Activated naive CD4-positive, alpha-beta T cell treated with anti-CD3 and anti-CD28 coated beads, Interleukin-2, amount 50 U/mL, for 24 hours (primary cell): ENCODE measurements at regions not wholly inside any gene's neighbourhood (a gene's known extent, or its start where the extent isn't known, plus 50 kb on each side); places are given as distances from the start of the nearest gene placed in this dataset.
"Not testable (repeated sequence)": the region's sequence is repeated elsewhere in the genome, so short reads cannot be mapped to it uniquely, and the experiment has no call there.

ENCODE experiments used
- H3K27ac Mint-ChIP-seq: one replicate; pipeline ENCODE4 v1.8.0; 2021; ENCODE audit warnings: mild to moderate bottlenecking, mixed read lengths
- H3K27me3 Mint-ChIP-seq: one replicate; pipeline ENCODE4 v1.8.0; 2021; ENCODE audit warnings: mixed read lengths
- H3K36me3 Mint-ChIP-seq: one replicate; pipeline ENCODE4 v1.8.0; 2021; ENCODE audit warnings: mixed read lengths
- H3K4me1 Mint-ChIP-seq: one replicate; pipeline ENCODE4 v1.8.0; 2021; ENCODE audit warnings: mixed read lengths
- H3K4me3 Mint-ChIP-seq: one replicate; pipeline ENCODE4 v1.8.0; 2021; ENCODE audit warnings: mild to moderate bottlenecking, mixed read lengths
- H3K9me3 Mint-ChIP-seq: one replicate; pipeline ENCODE4 v1.8.0; 2021; ENCODE audit warnings: mixed read lengths

DNA sequence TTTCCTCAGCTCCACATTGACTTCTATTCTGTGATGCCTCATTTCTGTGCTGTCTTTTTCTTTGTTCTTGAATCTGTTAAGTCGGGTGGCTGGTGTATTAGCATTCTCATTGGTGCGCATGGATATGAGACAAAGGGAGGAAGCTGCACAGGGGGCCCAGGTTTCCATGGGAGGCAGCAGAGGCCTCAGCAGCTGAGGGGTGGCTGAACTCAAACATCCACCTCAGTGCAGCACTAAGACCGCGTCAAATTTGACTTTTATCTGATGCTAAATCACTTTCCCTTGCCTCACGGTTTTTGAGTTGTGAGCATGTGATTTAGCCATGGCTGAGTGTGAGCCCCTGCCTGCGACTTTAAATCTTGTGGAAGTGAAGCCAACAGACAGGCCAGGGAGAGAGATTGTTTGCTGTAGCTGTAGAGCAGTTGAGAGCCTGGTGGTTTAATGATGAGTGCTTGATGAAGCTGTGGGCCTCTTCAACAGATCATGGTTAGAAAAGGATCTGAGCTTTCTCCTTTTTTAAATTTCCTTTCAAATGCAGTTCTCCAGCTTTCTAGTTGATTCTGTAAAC, 193.3 kb upstream of the ZNF804B start:
- Mint-ChIP-seq H3K27ac (no peak overlapping the region), H3K9me3 (no peaks in the 10 kb centered on the region), H3K27me3 (no peaks in the 10 kb centered on the region), H3K4me3 (no peak overlapping the region), H3K36me3 (no peaks in the 10 kb centered on the region), H3K4me1 (no peaks in the 10 kb centered on the region)

DNA sequence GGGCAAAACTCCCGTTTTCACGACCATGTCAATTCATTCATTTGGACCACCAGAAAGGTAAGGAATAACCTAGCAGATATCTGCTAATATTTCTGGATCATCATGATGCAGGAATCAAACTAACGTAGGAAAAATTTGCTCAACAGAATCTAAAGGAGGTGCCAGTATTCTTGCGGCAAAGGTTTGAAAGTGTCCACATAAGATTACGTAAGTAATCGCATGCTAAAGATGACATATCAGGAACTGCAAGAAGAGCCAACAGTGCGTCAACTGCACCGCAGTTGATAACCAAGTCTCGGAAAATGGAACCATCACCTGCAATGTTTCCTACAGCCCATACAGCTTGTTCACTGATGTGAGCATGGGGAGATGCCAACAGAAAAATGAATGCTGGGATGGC, 194.1 kb upstream of the ZNF804B start:
- Mint-ChIP-seq H3K27me3 (no peaks in the 10 kb centered on the region), H3K9me3 (no peaks in the 10 kb centered on the region), H3K4me3 (no peak overlapping the region), H3K27ac (no peak overlapping the region), H3K36me3 (no peaks in the 10 kb centered on the region), H3K4me1 (no peaks in the 10 kb centered on the region)

DNA sequence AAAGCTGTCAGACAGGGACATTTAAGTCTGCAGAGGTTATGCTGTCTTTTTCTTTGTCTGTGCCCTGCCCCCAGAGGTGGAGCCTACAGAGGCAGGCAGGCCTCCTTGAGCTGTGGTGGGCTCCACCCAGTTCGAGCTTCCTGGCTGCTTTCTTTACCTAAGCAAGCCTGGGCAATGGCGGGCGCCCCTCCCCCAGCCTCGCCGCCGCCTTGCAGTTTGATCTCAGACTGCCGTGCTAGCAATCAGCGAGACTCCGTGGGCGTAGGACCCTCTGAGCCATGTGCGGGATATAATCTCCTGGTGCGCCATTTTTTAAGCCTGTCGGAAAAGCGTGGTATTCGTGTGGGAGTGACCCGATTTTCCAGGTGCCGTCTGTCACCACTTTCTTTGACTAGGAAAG, 203.1 kb upstream of the ZNF804B start:
- H3K36me3 Mint-ChIP-seq, H3K4me3 Mint-ChIP-seq, H3K4me1 Mint-ChIP-seq, H3K27ac Mint-ChIP-seq, H3K9me3 Mint-ChIP-seq, H3K27me3 Mint-ChIP-seq: not testable (repeated sequence)

DNA sequence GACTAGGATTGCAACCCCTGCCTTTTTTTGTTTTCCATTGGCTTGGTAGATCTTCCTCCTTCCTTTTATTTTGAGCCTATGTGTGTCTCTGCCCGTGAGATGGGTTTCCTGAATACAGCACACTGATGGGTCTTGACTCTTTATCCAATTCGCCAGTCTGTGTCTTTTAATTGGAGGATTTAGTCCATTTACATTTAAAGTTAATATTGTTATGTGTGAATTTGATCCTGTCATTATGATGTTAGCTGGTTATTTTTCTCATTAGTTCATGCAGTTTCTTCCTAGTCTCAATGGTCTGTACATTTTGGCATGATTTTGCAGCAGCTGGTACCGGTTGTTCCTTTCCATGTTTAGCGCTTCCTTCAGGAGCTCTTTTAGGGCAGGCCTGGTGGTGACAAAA, 204.7 kb upstream of the ZNF804B start:
- not testable (repeated sequence) for H3K36me3 Mint-ChIP-seq, H3K27me3 Mint-ChIP-seq, H3K4me3 Mint-ChIP-seq, H3K27ac Mint-ChIP-seq, H3K4me1 Mint-ChIP-seq, H3K9me3 Mint-ChIP-seq

DNA sequence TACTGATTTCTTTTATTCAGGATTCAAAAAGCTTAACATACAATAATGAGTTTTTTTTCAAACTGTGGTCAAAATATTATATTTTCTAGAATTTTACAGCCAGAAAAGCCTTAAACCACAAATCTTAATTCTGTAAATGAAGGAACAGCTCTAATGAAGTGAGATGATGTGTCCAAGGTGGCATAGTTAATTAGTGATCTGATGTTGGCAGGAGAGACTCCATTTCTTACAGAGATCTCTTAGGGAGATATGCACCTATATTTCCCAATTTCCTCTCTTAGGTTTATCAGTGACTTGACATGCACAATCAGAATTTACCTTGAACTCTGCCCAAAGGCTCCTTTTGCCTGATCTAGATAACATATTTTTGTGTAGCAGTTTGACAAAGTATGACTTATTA, 211.1 kb upstream of the ZNF804B start:
- no peak overlapping the region for H3K27ac Mint-ChIP-seq
- no peaks in the 10 kb centered on the region for H3K4me1 Mint-ChIP-seq
- peaks cover 4% of the 10 kb centered on the region for H3K9me3 Mint-ChIP-seq
- H3K4me3 Mint-ChIP-seq: no peak overlapping the region
- H3K27me3 Mint-ChIP-seq: peaks cover 2% of the 10 kb centered on the region
- no peaks in the 10 kb centered on the region for H3K36me3 Mint-ChIP-seq

DNA sequence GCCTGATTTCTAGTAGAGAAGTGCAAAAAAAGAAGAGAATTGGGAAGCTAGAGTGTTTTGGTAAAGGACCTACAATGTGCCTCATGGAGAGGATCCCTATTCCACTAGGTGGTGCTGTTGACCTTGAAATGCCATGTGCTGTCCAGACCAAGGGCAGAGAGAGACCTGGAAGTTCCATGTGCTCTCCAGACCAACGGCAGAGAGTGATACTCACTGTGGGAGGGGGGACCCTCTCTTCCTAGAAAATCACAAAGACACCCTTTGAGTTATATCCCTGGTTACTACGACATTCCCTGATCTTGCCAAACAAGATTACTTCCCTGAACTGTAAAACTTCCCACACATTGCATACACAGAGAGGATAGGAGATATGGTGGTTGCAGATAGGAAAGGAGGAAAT, 212.7 kb upstream of the ZNF804B start:
- H3K4me3 Mint-ChIP-seq: no peak overlapping the region
- H3K27me3 Mint-ChIP-seq: peaks cover 2% of the 10 kb centered on the region
- no peaks in the 10 kb centered on the region for H3K36me3 Mint-ChIP-seq
- H3K4me1 Mint-ChIP-seq: no peaks in the 10 kb centered on the region
- no peak overlapping the region for H3K27ac Mint-ChIP-seq
- H3K9me3 Mint-ChIP-seq: peaks cover 4% of the 10 kb centered on the region

DNA sequence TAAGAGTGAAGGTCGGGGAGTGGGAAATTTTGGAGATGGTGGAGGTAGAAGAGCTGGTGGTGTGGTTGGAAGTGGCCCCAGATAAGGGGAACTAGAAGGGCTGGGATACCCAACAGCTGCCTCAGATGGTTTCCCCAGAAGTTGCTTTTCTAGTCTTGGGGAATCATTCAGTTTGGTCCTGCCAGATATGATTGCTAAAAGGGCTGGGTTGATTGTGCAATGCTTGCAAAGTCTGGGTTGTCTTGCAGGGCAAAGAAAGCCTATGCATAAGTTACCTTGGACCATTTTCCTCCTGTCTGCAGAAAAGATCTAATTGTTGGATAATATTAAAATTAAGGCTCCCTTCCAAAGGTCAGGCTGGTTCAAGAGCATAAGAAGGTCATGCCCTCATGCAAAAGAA, 213.8 kb upstream of the ZNF804B start:
- Mint-ChIP-seq H3K4me1 (no peaks in the 10 kb centered on the region), H3K9me3 (peaks cover 4% of the 10 kb centered on the region), H3K36me3 (no peaks in the 10 kb centered on the region), H3K27me3 (peaks cover 2% of the 10 kb centered on the region), H3K4me3 (no peak overlapping the region), H3K27ac (no peak overlapping the region)

DNA sequence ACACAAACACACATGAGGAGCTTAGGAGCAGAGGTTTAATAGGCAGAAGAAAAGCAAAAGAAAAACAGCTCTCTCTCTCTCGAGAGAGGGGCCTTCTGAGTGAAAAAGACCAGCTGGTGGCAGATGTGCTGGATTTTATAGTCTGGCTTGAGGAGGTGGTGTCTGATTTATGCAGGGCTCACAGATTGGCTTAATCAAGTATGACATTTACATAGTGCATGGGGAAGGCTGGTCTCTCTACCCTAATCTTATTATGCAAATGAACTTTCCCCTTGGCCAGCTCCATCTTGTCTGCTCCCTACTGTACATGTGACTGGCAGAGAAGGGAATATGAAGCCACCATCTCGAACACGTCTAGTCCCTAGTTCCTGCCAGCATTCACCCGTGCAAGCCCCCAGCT, 219.5 kb upstream of the ZNF804B start:
- Mint-ChIP-seq H3K36me3 (no peaks in the 10 kb centered on the region), H3K9me3 (peaks cover 6% of the 10 kb centered on the region), H3K27ac (no peak overlapping the region), H3K27me3 (no peaks in the 10 kb centered on the region), H3K4me3 (no peak overlapping the region), H3K4me1 (no peaks in the 10 kb centered on the region)

DNA sequence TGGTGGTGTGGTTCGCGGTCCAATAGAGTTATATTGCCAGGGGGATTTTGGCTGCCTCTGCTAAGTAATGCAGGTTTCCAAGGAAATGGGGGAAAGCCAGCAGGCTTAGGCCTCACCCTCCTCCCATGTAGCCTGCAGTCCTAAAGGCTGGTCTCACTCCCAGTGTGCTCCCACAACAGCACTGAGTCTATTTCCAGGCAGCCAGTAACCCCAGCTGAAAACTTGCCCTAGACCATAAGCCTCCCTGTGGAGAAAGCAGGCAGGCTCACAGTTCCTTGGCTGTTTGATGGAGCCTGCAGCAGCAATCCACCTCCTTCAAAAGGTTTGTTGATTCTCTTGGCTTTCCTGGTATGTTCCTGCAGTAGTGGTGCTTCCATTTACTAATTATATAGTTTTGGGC, 220.0 kb upstream of the ZNF804B start:
- no peaks in the 10 kb centered on the region for H3K4me1 Mint-ChIP-seq
- no peaks in the 10 kb centered on the region for H3K27me3 Mint-ChIP-seq
- peaks cover 6% of the 10 kb centered on the region for H3K9me3 Mint-ChIP-seq
- H3K27ac Mint-ChIP-seq: no peak overlapping the region
- no peaks in the 10 kb centered on the region for H3K36me3 Mint-ChIP-seq
- no peak overlapping the region for H3K4me3 Mint-ChIP-seq

DNA sequence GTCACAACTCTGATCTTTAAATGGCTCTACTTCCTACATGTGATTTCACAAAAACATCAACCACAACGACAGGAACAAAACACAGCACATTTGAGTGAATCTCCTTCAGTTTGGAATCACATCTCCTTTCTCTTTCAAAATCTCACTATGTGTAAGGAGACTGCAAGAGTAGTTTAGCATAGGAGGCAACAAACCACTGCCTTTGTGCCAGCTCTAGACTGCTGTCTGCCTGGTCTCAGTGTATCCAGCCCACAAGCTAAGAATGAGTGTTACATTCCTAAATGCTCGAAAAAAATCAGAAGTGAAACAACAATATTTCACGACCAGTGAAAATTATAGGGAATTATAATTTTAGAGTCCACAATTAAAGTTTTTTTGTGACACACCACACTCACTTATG, 217.0 kb upstream of the STEAP4 start:
- Mint-ChIP-seq H3K36me3 (no peaks in the 10 kb centered on the region), H3K27ac (no peak overlapping the region), H3K4me3 (no peak overlapping the region)

DNA sequence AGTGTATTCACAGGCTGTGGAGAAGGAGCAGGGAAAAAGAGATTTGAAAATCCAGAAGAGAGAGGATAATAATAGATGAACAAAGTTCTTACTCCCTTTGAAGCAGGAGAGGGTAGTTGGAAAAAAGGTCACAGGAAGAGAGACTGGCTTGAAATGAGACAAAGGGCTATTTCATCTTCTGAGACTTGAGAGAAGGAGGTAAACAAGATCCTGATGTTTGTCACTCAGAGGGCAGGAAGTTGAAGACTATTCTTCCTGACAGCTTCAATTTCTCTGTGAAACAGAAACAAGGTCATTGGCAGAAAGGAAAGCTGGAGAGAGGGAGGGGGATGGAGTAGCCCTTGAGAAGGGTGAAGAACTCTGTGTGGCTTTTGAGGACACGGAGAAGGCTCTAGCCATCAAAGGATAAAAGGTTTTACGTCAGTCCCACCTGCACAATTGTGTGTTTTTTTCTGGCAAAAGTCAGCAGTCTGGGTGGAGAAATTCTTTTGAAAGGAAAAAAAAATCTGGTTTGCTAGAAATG, 216.1 kb upstream of the STEAP4 start:
- Mint-ChIP-seq H3K4me3 (no peak overlapping the region), H3K4me1 (no peaks in the 10 kb centered on the region), H3K27me3 (no peaks in the 10 kb centered on the region), H3K9me3 (no peaks in the 10 kb centered on the region), H3K36me3 (no peaks in the 10 kb centered on the region), H3K27ac (no peak overlapping the region)

More for the DNA sequence above, 217.0 kb upstream of the STEAP4 start:
- Mint-ChIP-seq H3K9me3 (no peaks in the 10 kb centered on the region), H3K27me3 (no peaks in the 10 kb centered on the region), H3K4me1 (no peaks in the 10 kb centered on the region)

DNA sequence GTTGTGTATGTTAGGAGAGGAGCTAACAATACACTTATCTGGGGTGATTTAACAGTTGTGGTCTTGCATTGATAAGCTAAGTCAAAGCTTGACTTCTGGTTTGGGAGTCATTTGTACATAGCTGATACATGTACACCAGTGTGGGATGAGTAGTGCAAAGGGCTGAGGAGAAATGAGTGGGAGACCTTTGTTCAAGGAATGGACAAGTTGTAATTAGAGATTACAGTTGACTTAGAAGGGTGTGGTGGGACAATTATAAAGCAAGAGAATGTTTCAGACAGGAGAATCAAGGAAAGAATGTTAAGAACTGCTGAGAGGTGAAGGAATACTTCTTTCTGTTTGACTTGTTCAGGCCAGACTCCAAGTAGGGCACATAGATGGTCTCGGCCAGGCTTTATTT, 209.7 kb upstream of the STEAP4 start:
- H3K9me3 Mint-ChIP-seq: no peaks in the 10 kb centered on the region
- H3K4me1 Mint-ChIP-seq: no peaks in the 10 kb centered on the region
- H3K4me3 Mint-ChIP-seq: no peak overlapping the region
- no peak overlapping the region for H3K27ac Mint-ChIP-seq
- H3K27me3 Mint-ChIP-seq: no peaks in the 10 kb centered on the region
- no peaks in the 10 kb centered on the region for H3K36me3 Mint-ChIP-seq

DNA sequence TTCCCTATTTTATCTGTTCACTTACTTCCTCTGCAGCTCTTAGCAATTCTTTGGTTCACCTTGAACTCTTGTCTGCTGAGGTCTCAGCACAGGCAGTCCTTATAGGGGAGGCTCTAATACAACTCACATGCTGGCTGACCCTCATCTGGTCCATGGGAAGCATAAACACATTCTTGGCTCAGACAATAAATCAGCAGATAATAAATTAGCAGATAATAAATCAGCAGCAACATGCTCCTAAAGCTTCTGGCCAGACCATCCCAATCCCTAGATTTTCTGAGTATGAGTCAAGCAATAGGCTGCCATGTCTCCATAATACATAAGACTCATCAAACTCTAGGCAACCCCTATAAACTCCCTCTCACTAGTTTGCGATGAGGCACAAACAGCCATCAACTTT, 208.6 kb upstream of the STEAP4 start:
- H3K27ac Mint-ChIP-seq: no peak overlapping the region
- no peaks in the 10 kb centered on the region for H3K9me3 Mint-ChIP-seq
- H3K4me3 Mint-ChIP-seq: no peak overlapping the region
- no peaks in the 10 kb centered on the region for H3K27me3 Mint-ChIP-seq
- no peaks in the 10 kb centered on the region for H3K36me3 Mint-ChIP-seq
- no peaks in the 10 kb centered on the region for H3K4me1 Mint-ChIP-seq

DNA sequence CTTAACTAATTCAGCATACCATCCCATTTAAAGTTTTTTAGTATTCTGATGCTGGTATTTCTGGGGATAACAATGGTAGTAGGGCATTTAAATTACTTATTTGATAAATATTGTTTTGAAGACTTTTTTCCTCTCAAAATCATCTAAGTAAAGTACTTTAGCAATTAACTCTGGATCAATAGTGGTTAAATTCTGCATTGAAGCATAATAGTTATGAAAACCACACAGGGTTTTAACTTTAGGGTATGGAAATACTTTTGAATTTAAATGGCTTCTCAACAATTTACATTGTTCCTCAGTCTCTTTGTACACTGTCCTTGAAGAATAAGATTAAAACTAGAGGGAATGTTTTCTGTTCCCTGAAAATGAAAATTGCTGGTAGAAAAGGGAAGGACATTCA, 202.6 kb upstream of the STEAP4 start:
- Mint-ChIP-seq H3K36me3 (no peaks in the 10 kb centered on the region), H3K9me3 (peaks cover 5% of the 10 kb centered on the region), H3K27ac (no peak overlapping the region), H3K4me1 (no peaks in the 10 kb centered on the region), H3K27me3 (no peaks in the 10 kb centered on the region), H3K4me3 (no peak overlapping the region)

DNA sequence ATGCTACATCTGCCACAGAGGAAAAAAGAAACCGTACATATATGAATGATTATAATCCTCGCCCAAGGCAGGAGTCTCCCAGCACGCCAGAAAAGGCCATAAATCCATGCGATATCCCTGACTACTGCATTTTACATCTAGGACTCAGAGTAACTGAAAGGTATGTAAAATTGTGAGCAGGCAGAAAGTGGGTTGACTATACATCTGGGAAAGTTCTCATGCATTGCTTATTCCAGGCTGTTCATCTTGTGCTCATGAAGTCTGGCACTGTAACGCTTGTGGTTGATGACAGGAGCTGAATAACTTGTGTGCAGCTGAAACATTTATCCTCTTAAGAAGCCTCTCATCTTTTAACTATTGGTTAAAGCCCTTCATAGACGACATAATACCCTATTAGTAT, 193.4 kb upstream of the STEAP4 start:
- Mint-ChIP-seq H3K4me3 (no peak overlapping the region), H3K4me1 (no peaks in the 10 kb centered on the region), H3K27me3 (no peaks in the 10 kb centered on the region), H3K36me3 (no peaks in the 10 kb centered on the region), H3K9me3 (peaks cover 3% of the 10 kb centered on the region), H3K27ac (no peak overlapping the region)

DNA sequence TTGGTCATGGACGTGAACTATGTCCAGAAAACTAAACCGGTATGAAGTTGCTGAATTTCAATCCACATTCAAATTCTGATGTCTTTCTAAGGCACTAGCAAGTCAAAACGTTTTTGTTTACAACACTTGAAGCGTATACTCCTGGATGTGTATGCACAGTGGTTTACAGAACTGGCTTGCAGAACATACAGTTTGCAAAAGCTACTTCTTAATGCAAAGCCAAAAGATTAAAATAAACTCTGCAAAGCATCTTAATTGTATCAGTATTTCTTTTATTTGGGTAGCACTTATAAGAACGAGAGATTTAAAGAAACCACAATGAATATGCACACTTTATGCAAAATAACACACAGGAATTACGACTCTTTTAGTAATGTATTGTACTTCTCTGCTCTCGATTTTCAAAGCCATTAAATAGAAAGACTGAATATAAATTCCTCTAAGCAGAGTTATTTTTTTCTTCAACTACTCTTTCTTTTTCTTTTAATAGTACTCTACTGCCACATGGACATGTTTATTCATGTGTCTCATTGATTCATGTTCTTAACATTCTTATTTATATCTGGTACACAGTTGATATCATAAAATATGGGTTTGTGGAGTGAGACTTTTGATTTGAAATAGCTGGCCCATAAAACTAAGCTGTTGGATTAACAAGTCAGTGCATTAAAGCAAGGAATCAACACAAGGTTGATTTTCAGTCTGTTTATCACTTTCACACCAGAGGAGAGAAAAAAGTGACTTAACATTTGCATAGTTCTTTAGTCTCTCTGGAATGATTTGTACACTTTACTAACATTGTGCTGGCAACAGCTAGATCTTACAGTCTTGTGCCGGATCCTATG, 189.4 kb upstream of the STEAP4 start:
- no peaks in the 10 kb centered on the region for H3K9me3 Mint-ChIP-seq
- H3K4me1 Mint-ChIP-seq: no peaks in the 10 kb centered on the region
- no peak overlapping the region for H3K27ac Mint-ChIP-seq
- no peak overlapping the region for H3K4me3 Mint-ChIP-seq
- no peaks in the 10 kb centered on the region for H3K36me3 Mint-ChIP-seq
- no peaks in the 10 kb centered on the region for H3K27me3 Mint-ChIP-seq

DNA sequence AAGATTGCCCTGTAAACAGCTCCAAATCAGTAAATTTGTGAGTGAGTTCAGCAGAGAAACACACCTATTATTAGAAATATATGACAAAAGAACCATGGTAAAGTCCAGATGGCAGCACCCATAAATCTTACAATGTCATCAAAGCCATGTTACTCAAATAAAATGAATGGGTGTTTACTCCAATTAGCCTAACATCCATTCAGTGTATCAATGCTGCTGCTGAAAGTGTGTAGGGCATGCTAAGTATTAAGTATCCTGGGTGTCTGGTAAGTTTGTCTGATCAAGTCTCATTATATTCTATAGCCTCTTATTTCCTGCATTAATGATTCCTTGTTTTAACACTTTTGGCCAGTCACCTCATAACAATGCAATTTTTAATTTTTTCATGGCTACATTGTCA, 185.5 kb upstream of the STEAP4 start:
- Mint-ChIP-seq H3K36me3 (no peaks in the 10 kb centered on the region), H3K27ac (no peak overlapping the region), H3K4me1 (no peaks in the 10 kb centered on the region), H3K27me3 (no peaks in the 10 kb centered on the region), H3K4me3 (no peak overlapping the region), H3K9me3 (no peaks in the 10 kb centered on the region)
